ENCODE measurements at regions not wholly inside any gene's neighbourhood (a gene's known extent, or its start where the extent isn't known, plus 50 kb on each side); places are given as distances from the start of the nearest gene placed in this dataset.

DNA sequence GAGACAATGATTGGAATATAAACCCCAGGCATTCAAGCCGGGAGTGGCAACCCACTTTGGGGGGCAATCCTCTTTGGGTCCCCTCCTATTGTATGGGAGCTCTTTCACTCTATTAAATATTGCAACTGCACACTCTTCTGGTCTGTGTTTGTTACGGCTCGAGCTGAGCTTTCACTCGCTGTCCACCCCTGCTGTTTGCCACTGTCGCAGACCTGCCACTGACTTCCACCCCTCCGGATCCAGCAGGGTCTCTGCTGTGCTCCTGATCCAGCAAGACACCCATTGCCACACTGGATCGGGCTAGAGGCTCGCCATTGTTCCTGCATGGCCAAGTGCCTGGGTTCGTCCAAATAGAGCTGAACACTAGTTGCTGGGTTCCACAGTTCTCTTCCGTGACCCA lies 222.8 kb upstream of the MANEA start:
- no peaks in the 10 kb centered on the region for H3F3A ChIP-seq (ENCODE audit: low read depth)
- no peak for TF ChIP-seq EZH2phosphoT487 (IDR thresholded peaks at IDR 0.05)
- TF ChIP-seq EZH2 (IDR thresholded peaks at IDR 0.05): no peak
- TF ChIP-seq, protein P1, sequence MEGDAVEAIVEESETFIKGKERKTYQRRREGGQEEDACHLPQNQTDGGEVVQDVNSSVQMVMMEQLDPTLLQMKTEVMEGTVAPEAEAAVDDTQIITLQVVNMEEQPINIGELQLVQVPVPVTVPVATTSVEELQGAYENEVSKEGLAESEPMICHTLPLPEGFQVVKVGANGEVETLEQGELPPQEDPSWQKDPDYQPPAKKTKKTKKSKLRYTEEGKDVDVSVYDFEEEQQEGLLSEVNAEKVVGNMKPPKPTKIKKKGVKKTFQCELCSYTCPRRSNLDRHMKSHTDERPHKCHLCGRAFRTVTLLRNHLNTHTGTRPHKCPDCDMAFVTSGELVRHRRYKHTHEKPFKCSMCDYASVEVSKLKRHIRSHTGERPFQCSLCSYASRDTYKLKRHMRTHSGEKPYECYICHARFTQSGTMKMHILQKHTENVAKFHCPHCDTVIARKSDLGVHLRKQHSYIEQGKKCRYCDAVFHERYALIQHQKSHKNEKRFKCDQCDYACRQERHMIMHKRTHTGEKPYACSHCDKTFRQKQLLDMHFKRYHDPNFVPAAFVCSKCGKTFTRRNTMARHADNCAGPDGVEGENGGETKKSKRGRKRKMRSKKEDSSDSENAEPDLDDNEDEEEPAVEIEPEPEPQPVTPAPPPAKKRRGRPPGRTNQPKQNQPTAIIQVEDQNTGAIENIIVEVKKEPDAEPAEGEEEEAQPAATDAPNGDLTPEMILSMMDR (IDR thresholded peaks at IDR 0.05): no peak
- H3K4me1 Mint-ChIP-seq: no peaks in the 10 kb centered on the region
- H3K4me3 ChIP-seq: no peak overlapping the region
- no peaks in the 10 kb centered on the region for H3K36me3 Mint-ChIP-seq
- no peak overlapping the region for H3K4me2 ChIP-seq
- no peaks in the 10 kb centered on the region for H3K9me3 ChIP-seq (ENCODE audit: low read depth)
- no peaks in the 10 kb centered on the region for H3K79me2 ChIP-seq (ENCODE audit: low read depth)
- no peaks in the 10 kb centered on the region for H3K27me3 Mint-ChIP-seq (ENCODE audit: insufficient read depth, low read depth)
- H3K27ac Mint-ChIP-seq: no peak overlapping the region
- H3K4me1 ChIP-seq: no peaks in the 10 kb centered on the region
- H3K4me3 Mint-ChIP-seq: no peak overlapping the region
- no peak overlapping the region for H3K27ac ChIP-seq
- H2AFZ ChIP-seq (replicated peaks): no peak overlapping the region
- H3K27me3 ChIP-seq: no peaks in the 10 kb centered on the region
- DNase-seq (ENCODE audit: low spot score): no peak
- no peaks in the 10 kb centered on the region for H3K36me3 ChIP-seq
- H3K9me3 Mint-ChIP-seq: peaks cover 2% of the 10 kb centered on the region
- H4K20me1 ChIP-seq (ENCODE audit: low read depth): no peaks in the 10 kb centered on the region
- H3K9ac ChIP-seq: no peak overlapping the region

DNA sequence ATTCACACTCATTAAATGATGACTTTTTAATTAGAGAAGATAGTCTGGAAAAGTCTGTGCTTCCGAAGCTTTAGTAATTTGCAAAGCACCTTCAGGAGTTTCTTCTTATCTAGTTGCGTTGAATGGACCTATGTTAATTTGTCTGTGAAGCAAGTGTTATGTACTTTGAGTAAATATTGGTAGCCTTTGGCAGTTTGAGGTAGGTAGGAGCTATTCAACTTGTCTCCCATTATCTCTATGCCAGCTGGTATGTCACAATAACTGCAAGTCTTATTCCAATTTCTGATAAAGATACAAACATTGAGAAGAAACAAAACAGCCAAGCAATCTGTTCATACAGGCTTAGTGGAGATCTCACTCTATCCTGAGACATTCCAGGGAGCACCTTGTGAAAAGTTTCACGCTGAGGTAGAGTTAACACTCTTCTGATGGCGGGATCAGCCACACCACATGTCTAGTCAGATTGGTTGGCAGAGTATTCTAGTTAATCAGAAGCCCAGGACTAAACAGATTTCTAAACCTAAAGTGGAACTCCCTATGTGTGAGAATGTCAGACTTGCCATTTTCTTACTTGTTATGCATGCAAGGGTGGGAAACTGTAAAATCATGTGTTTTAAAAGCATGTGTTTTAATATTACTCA lies 219.8 kb upstream of the MANEA start:
- H3K36me3 ChIP-seq: no peaks in the 10 kb centered on the region
- Mint-ChIP-seq H3K27ac (no peak overlapping the region), H3K27me3 (ENCODE audit: insufficient read depth, low read depth) (no peaks in the 10 kb centered on the region), H3K9me3 (peaks cover 2% of the 10 kb centered on the region), H3K4me1 (no peaks in the 10 kb centered on the region), H3K4me3 (no peak overlapping the region), H3K36me3 (no peaks in the 10 kb centered on the region)
- no peak for DNase-seq (ENCODE audit: low spot score)
- no peak overlapping the region for H3K4me2 ChIP-seq
- no peaks in the 10 kb centered on the region for H3K9me3 ChIP-seq (ENCODE audit: low read depth)
- no peak overlapping the region for H3K4me3 ChIP-seq
- no peak overlapping the region for H2AFZ ChIP-seq (replicated peaks)
- no peaks in the 10 kb centered on the region for H3K27me3 ChIP-seq
- H3K4me1 ChIP-seq: no peaks in the 10 kb centered on the region
- no peaks in the 10 kb centered on the region for H4K20me1 ChIP-seq (ENCODE audit: low read depth)
- H3K79me2 ChIP-seq (ENCODE audit: low read depth): no peaks in the 10 kb centered on the region
- no peak overlapping the region for H3K9ac ChIP-seq
- H3K27ac ChIP-seq: no peak overlapping the region
- no peaks in the 10 kb centered on the region for H3F3A ChIP-seq (ENCODE audit: low read depth)
- TF ChIP-seq, protein P1 (IDR thresholded peaks at IDR 0.05): no peak
- TF ChIP-seq EZH2phosphoT487 (IDR thresholded peaks at IDR 0.05) (no peak), EZH2 (IDR thresholded peaks at IDR 0.05) (no peak)

DNA sequence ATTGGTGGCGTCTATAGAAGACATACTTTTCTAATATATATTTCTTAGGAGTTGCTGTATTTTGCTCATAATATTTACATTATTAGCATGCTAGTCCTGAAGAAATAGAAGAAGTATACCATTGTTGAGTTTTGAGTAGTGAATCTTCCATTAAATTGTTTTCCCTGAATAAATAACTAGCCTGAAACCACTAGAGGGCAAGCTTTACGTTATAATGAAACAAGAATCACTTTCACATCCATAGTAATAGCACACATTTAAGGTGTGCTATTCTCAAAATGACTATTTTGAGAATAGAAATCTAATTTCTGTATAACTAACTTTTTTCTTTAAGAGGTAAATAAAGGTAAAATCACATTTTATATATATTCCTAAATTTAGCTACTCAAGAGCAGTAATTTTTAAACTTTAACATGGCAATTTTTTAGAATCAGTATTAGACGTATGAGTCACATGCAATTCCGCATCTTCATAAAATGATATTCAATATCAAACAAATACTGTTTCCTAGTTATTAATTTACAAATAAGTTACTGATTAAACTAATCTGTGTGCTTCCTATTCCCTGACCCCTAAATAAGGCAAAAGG lies 213.2 kb upstream of the MANEA start:
- H3K4me2 ChIP-seq: no peak overlapping the region
- H4K20me1 ChIP-seq (ENCODE audit: low read depth): no peaks in the 10 kb centered on the region
- Mint-ChIP-seq H3K9me3 (no peaks in the 10 kb centered on the region), H3K4me1 (no peaks in the 10 kb centered on the region), H3K4me3 (no peak overlapping the region), H3K27me3 (ENCODE audit: insufficient read depth, low read depth) (no peaks in the 10 kb centered on the region), H3K27ac (no peak overlapping the region), H3K36me3 (no peaks in the 10 kb centered on the region)
- H3K9ac ChIP-seq: no peak overlapping the region
- H3K4me3 ChIP-seq: no peak overlapping the region
- no peak overlapping the region for H2AFZ ChIP-seq (replicated peaks)
- peaks cover 4% of the 10 kb centered on the region for H3K4me1 ChIP-seq
- H3K79me2 ChIP-seq (ENCODE audit: low read depth): no peaks in the 10 kb centered on the region
- H3K27ac ChIP-seq: no peak overlapping the region
- peaks cover 2% of the 10 kb centered on the region for H3F3A ChIP-seq (ENCODE audit: low read depth)
- no peaks in the 10 kb centered on the region for H3K36me3 ChIP-seq
- H3K9me3 ChIP-seq (ENCODE audit: low read depth): no peaks in the 10 kb centered on the region
- TF ChIP-seq EZH2 (IDR thresholded peaks at IDR 0.05) (no peak), EZH2phosphoT487 (IDR thresholded peaks at IDR 0.05) (no peak)
- TF ChIP-seq, protein P1 (IDR thresholded peaks at IDR 0.05): peak; percentile 70
- peak; percentile 60 for DNase-seq (ENCODE audit: low spot score)
- H3K27me3 ChIP-seq: no peaks in the 10 kb centered on the region

All from neural progenitor cell (in vitro differentiated cells).